HEK293 (cell line): ENCODE measurements at regions not wholly inside any gene's neighbourhood (a gene's known extent, or its start where the extent isn't known, plus 50 kb on each side); places are given as distances from the start of the nearest gene placed in this dataset.
A peak's percentile ranks its signal among the peaks of the same experiment; 100 is the strongest.

Experiments
- CTCF ChIA-PET: fragments of 350-600 bp; formaldehyde crosslinking; extraction: SDS; loops from one replicate; lab custom pipeline; 2021; ENCODE audit warnings: antibody characterized with exemption; lab: Yijun Ruan, JAX
- POLR2A ChIA-PET: fragments of 300-600 bp; formaldehyde crosslinking; extraction: SDS; loops from one replicate; lab custom pipeline; 2020; ENCODE audit warnings: antibody characterized with exemption, inconsistent platforms; lab: Yijun Ruan, JAX
- H3K27ac ChIP-seq: fragments of 200-500 bp; sonication (Bioruptor generic); 2 replicates; pipeline ENCODE4 v1.5.1; 2014; ENCODE audit warnings: low read depth, low read length, control low read depth, inconsistent platforms; ENCODE audit errors: extremely low read depth
- H3K36me3 ChIP-seq, 2 experiments: fragments of 200-500 bp in 1 of 2; sonication (Bioruptor generic) in 1 of 2; 1 replicate in 1 of 2; 2 replicates in 1 of 2; pipeline ENCODE4 v1.5.1; 2014 to 2017; ENCODE audit warnings: inconsistent platforms in 2 of 2, low read length in 2 of 2; ENCODE audit not compliant: control insufficient read depth in 2 of 2, insufficient read depth in 1 of 2
- H3K4me1 ChIP-seq: fragments of 200-500 bp; sonication (Bioruptor generic); 2 replicates; pipeline ENCODE4 v1.5.1; 2014; ENCODE audit warnings: mild to moderate bottlenecking, low read length, inconsistent platforms; ENCODE audit not compliant: control insufficient read depth, insufficient read depth
- H3K4me3 ChIP-seq: 2 replicates; pipeline ENCODE4 v1.5.1; 2011; ENCODE audit warnings: low read depth, mild to moderate bottlenecking, control low read depth, low read length, moderate library complexity
- H3K9me3 ChIP-seq: fragments of 200-500 bp; sonication (Bioruptor generic); 2 replicates; pipeline ENCODE4 v1.5.1; 2014; ENCODE audit warnings: low read depth, low read length, inconsistent platforms; ENCODE audit not compliant: control insufficient read depth, insufficient read depth
- BCL11B ChIP-seq: fragments of 450-650 bp; formaldehyde crosslinking; IDR thresholded peaks from 2 replicates; pipeline ENCODE4 v1.5.1; 2016; ENCODE audit warnings: low read depth, missing biosample characterization, missing genetic modification characterization
- FEZF1 ChIP-seq: fragments of 450-650 bp; formaldehyde crosslinking; IDR thresholded peaks from 2 replicates; pipeline ENCODE4 v1.5.1; 2016; ENCODE audit warnings: missing biosample characterization, missing genetic modification characterization
- GLIS1 ChIP-seq: fragments of 450-650 bp; formaldehyde crosslinking; IDR thresholded peaks from 2 replicates; pipeline ENCODE4 v1.5.1; 2016; ENCODE audit warnings: missing biosample characterization, missing genetic modification characterization
- PRDM6 ChIP-seq: fragments of 450-650 bp; formaldehyde crosslinking; IDR thresholded peaks from 2 replicates; pipeline ENCODE4 v1.5.1; 2017; ENCODE audit warnings: missing biosample characterization, missing genetic modification characterization
- ZNF155 ChIP-seq: fragments of 450-650 bp; formaldehyde crosslinking; IDR thresholded peaks from 2 replicates; pipeline ENCODE4 v1.5.1; 2016; ENCODE audit warnings: missing biosample characterization, missing genetic modification characterization
- ZNF16 ChIP-seq: fragments of 450-650 bp; formaldehyde crosslinking; IDR thresholded peaks from 2 replicates; pipeline ENCODE4 v1.5.1; 2016; ENCODE audit warnings: low read depth, missing biosample characterization, missing genetic modification characterization
- ZNF19 ChIP-seq: fragments of 450-650 bp; formaldehyde crosslinking; IDR thresholded peaks from 2 replicates; pipeline ENCODE4; 2016; ENCODE audit warnings: missing biosample characterization, missing genetic modification characterization, low read depth
- ZNF23 ChIP-seq: fragments of 450-650 bp; formaldehyde crosslinking; IDR thresholded peaks from 2 replicates; pipeline ENCODE4 v1.5.1; 2016; ENCODE audit warnings: missing biosample characterization, missing genetic modification characterization, borderline replicate concordance
- ZNF248 ChIP-seq: fragments of 450-650 bp; formaldehyde crosslinking; IDR thresholded peaks from 2 replicates; pipeline ENCODE4 v1.5.1; 2017; ENCODE audit warnings: missing biosample characterization, missing genetic modification characterization
- ZNF274 ChIP-seq, 2 experiments: fragments of 200-500 bp in 1 of 2; fragments of 450-650 bp in 1 of 2; sonication (Bioruptor generic) in 1 of 2; formaldehyde crosslinking in 1 of 2; IDR thresholded peaks; 2 replicates each; pipeline versions ENCODE4 v1.5.1 to v1.6.1; 2014 to 2016; ENCODE audit warnings: borderline replicate concordance in 1 of 2, inconsistent platforms in 1 of 2, low read length in 1 of 2, missing biosample characterization in 1 of 2, missing genetic modification characterization in 1 of 2
- ZNF324 ChIP-seq: fragments of 450-650 bp; formaldehyde crosslinking; IDR thresholded peaks from 2 replicates; pipeline ENCODE4 v1.5.1; 2016; ENCODE audit warnings: missing biosample characterization, missing genetic modification characterization
- ZNF580 ChIP-seq: fragments of 450-650 bp; formaldehyde crosslinking; IDR thresholded peaks from 2 replicates; pipeline ENCODE4 v1.5.1; 2016; ENCODE audit warnings: missing biosample characterization, missing genetic modification characterization
- ZNF629 ChIP-seq: fragments of 450-650 bp; formaldehyde crosslinking; IDR thresholded peaks from 2 replicates; pipeline ENCODE4 v1.5.1; 2017; ENCODE audit warnings: missing biosample characterization, missing genetic modification characterization
- TF ChIP-seq, protein P1 (sequence below): fragments of 450-650 bp; formaldehyde crosslinking; IDR thresholded peaks from 2 replicates; pipeline ENCODE4 v1.5.1; 2017; ENCODE audit warnings: missing biosample characterization, missing genetic modification characterization
- TF ChIP-seq, protein P2 (sequence below): fragments of 450-650 bp; formaldehyde crosslinking; IDR thresholded peaks from 2 replicates; pipeline ENCODE4 v1.5.1; 2016; ENCODE audit warnings: missing biosample characterization, missing genetic modification characterization, low read depth

- Histone ChIP-seq H3K36me3 (no peaks in the 10 kb centered on the region), H3K27ac (no peak overlapping the region), H3K9me3 (no peaks in the 10 kb centered on the region), H3K4me1 (no peaks in the 10 kb centered on the region; the same call in 1 of the 2 replicates), H3K4me3 (no peak overlapping the region)
- ChIA-PET POLR2A (no interaction called here), CTCF (no interaction called here)
- TF ChIP-seq ZNF16 (tag by site-specific recombination) (no peak), ZNF155 (tag by site-specific recombination) (no peak), GLIS1 (no peak), ZNF23 (no peak), ZNF580 (tag by site-specific recombination) (no peak), ZNF19 (tag by site-specific recombination) (no peak), ZNF274 (IDR thresholded peaks at IDR 0.05; ENCODE audit: low read length) (no peak), ZNF274 (tag by site-specific recombination; IDR thresholded peaks at IDR 0.05; ENCODE audit: borderline replicate concordance) (no peak)
- TF ChIP-seq, protein P1, sequence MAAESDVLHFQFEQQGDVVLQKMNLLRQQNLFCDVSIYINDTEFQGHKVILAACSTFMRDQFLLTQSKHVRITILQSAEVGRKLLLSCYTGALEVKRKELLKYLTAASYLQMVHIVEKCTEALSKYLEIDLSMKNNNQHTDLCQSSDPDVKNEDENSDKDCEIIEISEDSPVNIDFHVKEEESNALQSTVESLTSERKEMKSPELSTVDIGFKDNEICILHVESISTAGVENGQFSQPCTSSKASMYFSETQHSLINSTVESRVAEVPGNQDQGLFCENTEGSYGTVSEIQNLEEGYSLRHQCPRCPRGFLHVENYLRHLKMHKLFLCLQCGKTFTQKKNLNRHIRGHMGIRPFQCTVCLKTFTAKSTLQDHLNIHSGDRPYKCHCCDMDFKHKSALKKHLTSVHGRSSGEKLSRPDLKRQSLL = no peak
- TF ChIP-seq, protein P2, sequence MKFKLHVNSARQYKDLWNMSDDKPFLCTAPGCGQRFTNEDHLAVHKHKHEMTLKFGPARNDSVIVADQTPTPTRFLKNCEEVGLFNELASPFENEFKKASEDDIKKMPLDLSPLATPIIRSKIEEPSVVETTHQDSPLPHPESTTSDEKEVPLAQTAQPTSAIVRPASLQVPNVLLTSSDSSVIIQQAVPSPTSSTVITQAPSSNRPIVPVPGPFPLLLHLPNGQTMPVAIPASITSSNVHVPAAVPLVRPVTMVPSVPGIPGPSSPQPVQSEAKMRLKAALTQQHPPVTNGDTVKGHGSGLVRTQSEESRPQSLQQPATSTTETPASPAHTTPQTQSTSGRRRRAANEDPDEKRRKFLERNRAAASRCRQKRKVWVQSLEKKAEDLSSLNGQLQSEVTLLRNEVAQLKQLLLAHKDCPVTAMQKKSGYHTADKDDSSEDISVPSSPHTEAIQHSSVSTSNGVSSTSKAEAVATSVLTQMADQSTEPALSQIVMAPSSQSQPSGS (tag by site-specific recombination) = no peak
These were observed 101.8 kb downstream of the LRIG3 start for GRCh38 chr12:58818546-58818945.

DNA sequence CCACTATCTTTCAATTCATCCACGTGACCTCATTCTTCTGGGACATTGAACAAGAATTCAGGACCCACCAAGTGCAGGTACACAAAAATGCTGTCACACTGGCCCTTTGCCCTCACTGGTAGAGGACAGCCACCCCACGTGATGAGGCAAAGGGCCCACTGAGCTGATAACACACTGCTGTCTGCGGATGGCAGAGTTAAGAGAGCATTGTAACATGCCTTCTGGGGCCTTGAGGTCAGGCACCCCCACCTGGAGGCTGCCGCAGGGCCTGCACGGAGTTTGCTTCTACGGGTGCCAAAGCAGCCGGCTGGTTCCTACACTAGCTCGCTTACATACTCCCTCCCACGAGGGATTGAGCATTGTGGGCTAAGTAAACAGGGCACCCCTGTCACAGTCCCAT, 101.0 kb downstream of the LRIG3 start:
- Histone ChIP-seq H3K4me3 (no peak overlapping the region), H3K27ac (no peak overlapping the region), H3K36me3 (no peaks in the 10 kb centered on the region), H3K4me1 (no peaks in the 10 kb centered on the region), H3K9me3 (no peaks in the 10 kb centered on the region)
- ChIA-PET POLR2A (no interaction called here), CTCF (no interaction called here)
- no peak for TF ChIP-seq ZNF629 (tag by site-specific recombination)
- no peak for TF ChIP-seq ZNF324
- TF ChIP-seq ZNF248 (tag by site-specific recombination) = no peak
- no peak for TF ChIP-seq PRDM6 (tag by site-specific recombination)

- no peak overlapping the region for H3K4me3 ChIP-seq
- no peak overlapping the region for H3K27ac ChIP-seq
- POLR2A ChIA-PET = no interaction called here
- H3K4me1 ChIP-seq = no peaks in the 10 kb centered on the region
- CTCF ChIA-PET = no interaction called here
- peak; percentile 36; the same call in 1 of the 2 replicates for TF ChIP-seq PRDM6 (tag by site-specific recombination)
- no peak for TF ChIP-seq BCL11B (tag by site-specific recombination)
- TF ChIP-seq FEZF1 (tag by site-specific recombination) = no peak
- no peaks in the 10 kb centered on the region for H3K9me3 ChIP-seq
- no peaks in the 10 kb centered on the region for H3K36me3 ChIP-seq
These were observed 100.3 kb downstream of the LRIG3 start for GRCh38 chr12:58819985-58820384.
